GM19397 (cell line): ENCODE measurements at regions not wholly inside any gene's neighbourhood (a gene's known extent, or its start where the extent isn't known, plus 50 kb on each side); places are given as distances from the start of the nearest gene placed in this dataset.
"Not testable (repeated sequence)": the region's sequence is repeated elsewhere in the genome, so short reads cannot be mapped to it uniquely, and the experiment has no call there.

Source experiments
- ATAC-seq: cut with Tn5 transposase; IDR thresholded peaks from one replicate; pipeline ENCODE4 v1.9.1; 2021; ENCODE audit warnings: mild to moderate bottlenecking, moderate library complexity; ENCODE audit not compliant: unreplicated experiment

DNA sequence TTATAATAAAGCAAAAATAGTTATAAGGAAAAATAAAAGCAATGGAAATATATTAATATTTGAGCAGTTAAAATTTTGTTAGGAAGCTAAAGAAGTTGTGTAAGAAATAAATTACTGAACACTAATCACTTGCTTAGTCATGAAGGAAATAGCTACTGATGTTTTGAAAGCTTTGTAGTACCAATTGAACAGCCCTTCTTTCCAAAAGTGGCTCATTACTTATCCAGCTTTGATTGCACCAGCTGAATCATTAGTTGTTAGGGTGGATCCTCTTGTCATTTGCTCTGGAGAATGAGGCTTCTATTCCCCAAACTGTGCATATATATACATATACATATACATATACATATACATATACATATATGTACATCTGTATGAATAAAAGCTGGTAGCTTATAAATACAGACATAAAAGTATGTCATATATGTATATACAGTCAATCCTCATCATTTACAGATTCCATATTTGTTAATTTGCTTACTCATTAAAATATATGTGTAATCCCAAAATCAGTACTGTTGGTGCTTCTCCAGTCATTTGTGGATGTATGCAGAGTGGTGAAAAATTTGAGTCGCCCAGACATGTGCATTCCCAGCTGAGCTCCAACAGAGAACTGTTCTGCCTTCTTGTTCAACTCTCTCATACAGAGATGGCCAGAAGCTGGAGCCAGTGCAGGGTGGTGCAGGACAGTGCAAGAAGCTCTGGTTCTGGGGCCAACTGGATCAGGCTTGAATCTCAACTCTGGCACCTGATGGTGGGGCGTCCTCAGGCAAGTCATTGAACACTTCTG lies 214.1 kb downstream of the RPAP3 start:
- no peak for ATAC-seq

DNA sequence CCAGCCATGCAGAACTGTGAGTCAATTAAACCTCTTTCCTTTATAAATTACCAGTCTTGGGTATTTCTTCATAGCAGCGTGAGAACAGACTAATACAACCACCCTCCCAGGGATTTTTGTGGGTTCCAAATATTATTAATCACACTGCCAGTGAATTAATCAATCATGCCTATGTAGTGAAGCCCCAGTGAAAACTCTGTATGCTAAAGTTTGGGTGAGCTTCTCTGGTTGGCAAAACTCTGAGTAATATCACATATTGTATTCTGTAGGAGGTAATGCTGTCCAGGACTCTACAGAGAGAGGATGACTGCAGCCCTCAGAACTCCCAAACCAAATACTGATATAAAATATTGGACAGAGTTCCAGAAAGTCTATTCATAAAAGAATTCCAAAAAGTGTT lies 216.9 kb downstream of the RPAP3 start:
- ATAC-seq, result no peak

DNA sequence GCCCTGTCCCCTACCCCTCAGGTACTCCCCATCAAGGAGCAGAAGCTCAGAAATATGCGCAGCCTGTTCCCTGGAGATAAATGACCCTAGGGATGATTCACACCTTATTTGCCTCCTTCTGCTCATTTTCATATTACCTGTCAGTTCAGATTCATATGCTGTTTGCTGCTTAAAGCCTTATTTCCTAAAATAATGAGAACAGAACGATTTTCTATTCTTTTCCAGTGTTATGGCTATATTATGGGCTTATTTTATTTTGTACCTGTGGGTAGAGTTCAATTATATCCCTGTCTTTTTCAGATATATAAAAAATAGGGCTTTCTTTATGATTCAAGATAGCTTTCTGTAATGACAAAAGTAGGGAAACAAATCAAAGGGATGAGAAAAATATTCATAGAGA lies 224.8 kb downstream of the RPAP3 start:
- ATAC-seq, result no peak

DNA sequence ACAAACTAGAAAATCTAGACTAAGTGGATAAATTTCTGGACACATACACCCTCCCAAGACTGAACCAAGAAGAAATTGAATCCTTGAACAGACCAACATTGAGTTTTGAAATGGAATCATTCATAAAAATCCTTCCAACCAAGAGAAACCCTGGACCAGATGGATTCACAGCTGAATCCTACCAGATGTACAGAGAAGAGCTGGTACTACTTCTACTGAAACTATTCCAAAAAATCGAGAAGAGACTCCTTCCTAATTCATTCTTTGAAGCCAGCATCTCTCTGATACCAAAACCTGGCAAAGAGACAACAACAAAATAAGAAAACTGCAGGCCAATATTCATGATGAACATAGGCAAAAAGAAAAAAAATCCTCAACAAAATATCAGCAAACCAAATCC lies 227.4 kb downstream of the RPAP3 start:
- ATAC-seq, result no peak

GRCh38 chr12:47473091-47473490 lies 232.7 kb downstream of the RPAP3 start:
- ATAC-seq, result no peak

- ATAC-seq, result not testable (repeated sequence)
Observed at GRCh38 chr12:47470349-47470748, 235.5 kb downstream of the RPAP3 start.

DNA sequence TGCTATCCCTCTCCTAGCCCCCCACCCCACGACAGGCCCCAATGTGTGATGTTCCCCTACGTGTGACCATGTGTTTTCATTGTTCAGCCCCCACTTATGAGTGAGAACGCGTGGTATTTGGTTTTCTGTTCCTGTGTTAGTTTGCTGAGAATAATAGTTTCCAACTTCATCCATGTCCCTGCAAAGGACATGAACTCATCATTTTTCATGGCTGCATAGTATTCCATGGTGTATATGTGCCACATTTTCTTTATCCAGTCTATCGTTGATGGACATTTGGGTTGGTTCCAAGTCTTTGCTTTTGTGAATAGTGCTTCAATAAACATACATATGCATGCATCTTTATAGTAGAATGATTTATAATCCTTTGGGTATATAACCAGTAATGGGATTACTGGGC lies 241.9 kb downstream of the RPAP3 start:
- ATAC-seq, result not testable (repeated sequence)

- no peak for ATAC-seq
Observed at GRCh38 chr12:47458279-47458678, 247.6 kb downstream of the RPAP3 start.

GRCh38 chr12:47449797-47450196 lies 256.0 kb downstream of the RPAP3 start:
- ATAC-seq, result no peak

GRCh38 chr12:47442310-47442709 lies 263.5 kb downstream of the RPAP3 start:
- ATAC-seq, result no peak

DNA sequence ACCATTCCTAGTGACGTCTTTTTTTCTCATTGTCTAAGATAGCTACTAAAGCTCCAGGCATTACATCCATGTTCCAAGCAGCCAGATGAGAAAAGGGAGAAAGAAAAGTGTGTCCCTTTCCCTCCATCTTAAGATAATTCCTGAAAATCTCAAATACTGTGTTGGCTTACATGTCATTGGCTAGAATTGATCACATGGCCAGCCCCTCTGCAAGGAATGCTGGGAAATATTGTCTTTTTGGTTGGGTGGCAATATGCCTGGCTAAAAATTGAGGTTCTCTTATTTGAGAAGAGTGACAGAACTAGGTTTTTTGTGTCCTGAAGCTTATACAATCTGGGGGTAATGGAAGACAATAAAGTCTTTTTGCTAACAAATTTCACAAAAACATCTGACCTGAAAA lies 264.3 kb downstream of the RPAP3 start:
- no peak for ATAC-seq

DNA sequence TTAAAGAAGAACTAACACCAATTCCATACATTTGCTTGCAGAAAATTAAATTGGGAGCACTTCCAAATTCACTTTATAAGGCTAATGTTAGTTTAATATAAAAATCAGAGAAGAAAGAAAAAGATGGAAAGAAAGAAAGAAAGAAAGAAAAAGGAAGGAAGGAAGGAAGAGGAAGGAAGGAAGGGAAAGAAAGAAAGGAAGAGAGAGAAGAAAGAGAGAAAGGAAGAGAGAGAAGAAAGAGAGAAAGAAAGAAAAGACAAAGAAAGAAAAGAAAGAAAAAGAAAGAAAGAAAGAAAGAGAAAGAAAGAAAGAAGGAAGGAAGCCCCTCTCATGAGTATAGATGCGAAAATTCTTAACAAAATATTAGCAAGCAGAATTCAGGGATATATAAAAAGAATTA lies 267.7 kb downstream of the RPAP3 start:
- ATAC-seq, result no peak

DNA sequence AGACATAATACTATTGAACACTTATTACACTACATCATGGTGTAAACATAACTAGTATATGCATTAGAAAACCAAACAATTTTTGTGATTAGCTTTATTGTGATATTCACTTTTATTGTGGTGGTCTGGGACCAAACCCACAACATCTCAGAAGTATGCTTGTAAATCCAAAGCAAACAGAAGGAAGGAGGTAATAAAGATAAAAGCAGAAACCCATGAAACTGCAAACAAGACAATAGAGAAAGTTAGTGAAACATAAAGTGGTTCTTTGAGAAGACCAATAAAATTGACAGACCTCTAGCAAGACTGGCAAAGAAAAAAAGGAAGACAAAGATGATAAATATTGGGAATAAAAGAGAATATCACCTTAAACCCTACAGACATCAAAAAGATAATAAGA lies 268.3 kb downstream of the RPAP3 start:
- no peak for ATAC-seq

DNA sequence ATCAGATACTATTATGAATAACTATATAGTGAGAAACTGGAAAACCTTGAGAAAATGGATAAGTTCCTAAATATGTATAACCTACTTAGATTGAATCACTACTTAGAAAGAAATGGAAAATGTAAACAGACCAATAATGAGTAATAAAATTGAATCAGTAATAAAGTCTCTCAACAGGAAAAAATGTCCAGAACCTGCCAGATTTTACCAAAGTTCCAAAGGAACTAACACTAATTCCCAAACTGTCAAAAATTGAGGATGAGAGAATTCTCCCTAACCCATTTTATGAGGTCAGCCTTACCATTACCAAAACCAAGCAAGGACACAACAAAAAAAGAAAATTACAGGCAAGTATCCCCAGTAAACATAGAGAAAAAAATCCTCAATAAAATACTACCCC lies 272.0 kb downstream of the RPAP3 start:
- no peak for ATAC-seq

- not testable (repeated sequence) for ATAC-seq
Observed at GRCh38 chr12:47426678-47427309, 279.0 kb downstream of the RPAP3 start.

DNA sequence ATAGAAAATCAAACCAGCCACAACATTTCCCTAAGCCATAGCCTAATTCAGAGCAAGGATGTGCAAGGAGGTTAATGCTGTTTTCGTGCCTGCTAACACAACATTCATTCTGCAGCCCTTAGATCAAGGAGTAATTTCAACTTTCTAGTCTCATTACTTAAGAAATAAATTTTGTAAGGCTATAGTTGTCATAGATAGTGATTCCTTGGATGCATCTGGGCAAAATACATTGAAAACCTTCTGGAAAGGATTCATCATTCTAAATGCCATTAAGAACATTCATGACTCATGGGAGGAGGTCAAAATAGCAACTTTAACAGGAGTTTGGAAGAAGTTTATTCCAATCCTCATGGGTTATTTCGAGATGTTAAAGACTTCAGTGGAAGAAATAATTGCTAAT lies 283.2 kb downstream of the RPAP3 start:
- ATAC-seq, result no peak

GRCh38 chr12:47419497-47419896 lies 286.3 kb downstream of the RPAP3 start:
- no peak for ATAC-seq

DNA sequence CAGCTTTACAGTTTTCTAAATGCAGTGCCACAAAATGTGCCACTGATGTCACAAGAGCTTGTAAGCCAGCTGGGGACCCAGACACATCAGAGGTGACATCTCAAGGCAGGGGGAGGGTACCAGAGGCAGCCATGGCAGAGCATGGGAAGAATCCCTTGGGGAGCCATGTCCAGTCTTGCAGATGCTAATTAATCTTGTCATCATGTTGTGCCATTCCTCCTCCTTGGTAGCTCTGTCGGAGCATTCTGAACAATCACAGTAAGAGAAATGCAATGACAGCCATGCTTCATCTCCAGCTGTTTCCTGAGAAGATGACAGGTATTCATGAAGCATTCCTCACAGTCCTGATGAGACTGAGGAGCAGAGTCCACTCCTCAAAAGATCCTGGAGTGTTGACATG lies 287.9 kb downstream of the RPAP3 start:
- ATAC-seq, result no peak

- ATAC-seq, result no peak
Observed at GRCh38 chr12:47417121-47417520, 288.7 kb downstream of the RPAP3 start.

- no peak for ATAC-seq
Observed at GRCh38 chr12:47415054-47415453, 290.8 kb downstream of the RPAP3 start.

- no peak for ATAC-seq
Observed at GRCh38 chr12:47414511-47414910, 291.3 kb downstream of the RPAP3 start.

- no peak for ATAC-seq
Observed at GRCh38 chr12:47413806-47414205, 292.0 kb downstream of the RPAP3 start.
